ENCODE measurements at regions not wholly inside any gene's neighbourhood (a gene's known extent, or its start where the extent isn't known, plus 50 kb on each side); places are given as distances from the start of the nearest gene placed in this dataset.

- no peak overlapping the region for H3K4me3 ChIP-seq (ENCODE audit: low read length)
- no peaks in the 10 kb centered on the region for H3K4me1 ChIP-seq (ENCODE audit: control insufficient read depth, insufficient read depth, low read length)
- no peaks in the 10 kb centered on the region for H3K9me3 ChIP-seq (ENCODE audit: control insufficient read depth, low read depth, low read length)
- no peak for DNase-seq
- H3K36me3 ChIP-seq (ENCODE audit: control insufficient read depth, insufficient read depth, low read length): no peaks in the 10 kb centered on the region
- H3K27me3 ChIP-seq (ENCODE audit: control insufficient read depth, insufficient read depth, low read length): no peaks in the 10 kb centered on the region
- WGBS (ENCODE audit: insufficient coverage, low lambda C conversion rate): 100% methylated on average over 1 of the region's 5 CpGs
- H3K27ac ChIP-seq (ENCODE audit: low read length): no peak overlapping the region
Observed at GRCh38 chr1:88272216-88272615, 411.9 kb upstream of the PKN2 start.

- whole genome bisulfite sequencing (ENCODE audit: insufficient coverage, low lambda C conversion rate): 14% methylated on average over 1 of the region's 1 CpG
- peak in 1 of 2 donors; percentile 30 for DNase-seq
- Histone ChIP-seq H3K27ac (ENCODE audit: low read length) (no peak overlapping the region), H3K4me3 (ENCODE audit: low read length) (no peak overlapping the region), H3K36me3 (ENCODE audit: control insufficient read depth, insufficient read depth, low read length) (no peaks in the 10 kb centered on the region), H3K4me1 (ENCODE audit: control insufficient read depth, insufficient read depth, low read length) (no peaks in the 10 kb centered on the region), H3K9me3 (ENCODE audit: control insufficient read depth, low read depth, low read length) (no peaks in the 10 kb centered on the region), H3K27me3 (ENCODE audit: control insufficient read depth, insufficient read depth, low read length) (no peaks in the 10 kb centered on the region)
Observed at GRCh38 chr1:88274431-88274830, 409.6 kb upstream of the PKN2 start.

- Histone ChIP-seq H3K27me3 (ENCODE audit: control insufficient read depth, insufficient read depth, low read length) (no peaks in the 10 kb centered on the region), H3K4me3 (ENCODE audit: low read length) (no peak overlapping the region), H3K27ac (ENCODE audit: low read length) (no peak overlapping the region), H3K4me1 (ENCODE audit: control insufficient read depth, insufficient read depth, low read length) (no peaks in the 10 kb centered on the region), H3K36me3 (ENCODE audit: control insufficient read depth, insufficient read depth, low read length) (no peaks in the 10 kb centered on the region), H3K9me3 (ENCODE audit: control insufficient read depth, low read depth, low read length) (no peaks in the 10 kb centered on the region)
- WGBS (ENCODE audit: insufficient coverage, low lambda C conversion rate): no CpG with 5 or more reads among the region's 3 CpGs
- DNase-seq: no peak
Observed at GRCh38 chr1:88275259-88275862, 408.7 kb upstream of the PKN2 start.

- WGBS (ENCODE audit: insufficient coverage, low lambda C conversion rate): 100% methylated on average over 1 of the region's 4 CpGs
- no peaks in the 10 kb centered on the region for H3K36me3 ChIP-seq (ENCODE audit: control insufficient read depth, insufficient read depth, low read length)
- no peak for DNase-seq
Observed at GRCh38 chr1:88276163-88276562, 407.9 kb upstream of the PKN2 start.

GRCh38 chr1:88284066-88284465, 400.0 kb upstream of the PKN2 start:
- Histone ChIP-seq H3K36me3 (ENCODE audit: control insufficient read depth, insufficient read depth, low read length) (no peaks in the 10 kb centered on the region), H3K27me3 (ENCODE audit: control insufficient read depth, insufficient read depth, low read length) (no peaks in the 10 kb centered on the region), H3K27ac (ENCODE audit: low read length) (peak overlapping the region; percentile 4), H3K9me3 (ENCODE audit: control insufficient read depth, low read depth, low read length) (no peaks in the 10 kb centered on the region), H3K4me1 (ENCODE audit: control insufficient read depth, insufficient read depth, low read length) (peaks cover 7% of the 10 kb centered on the region), H3K4me3 (ENCODE audit: low read length) (no peak overlapping the region)
- WGBS (ENCODE audit: insufficient coverage, low lambda C conversion rate): no CpG with 5 or more reads among the region's 2 CpGs
- DNase-seq: no peak

More at GRCh38 chr1:88276163-88276562, 407.9 kb upstream of the PKN2 start:
- H3K27ac ChIP-seq (ENCODE audit: low read length): no peak overlapping the region
- H3K27me3 ChIP-seq (ENCODE audit: control insufficient read depth, insufficient read depth, low read length): no peaks in the 10 kb centered on the region
- no peaks in the 10 kb centered on the region for H3K4me1 ChIP-seq (ENCODE audit: control insufficient read depth, insufficient read depth, low read length)
- no peaks in the 10 kb centered on the region for H3K9me3 ChIP-seq (ENCODE audit: control insufficient read depth, low read depth, low read length)
- H3K4me3 ChIP-seq (ENCODE audit: low read length): no peak overlapping the region

- Histone ChIP-seq H3K9me3 (ENCODE audit: control insufficient read depth, low read depth, low read length) (no peaks in the 10 kb centered on the region), H3K4me3 (ENCODE audit: low read length) (no peak overlapping the region), H3K4me1 (ENCODE audit: control insufficient read depth, insufficient read depth, low read length) (peaks cover 7% of the 10 kb centered on the region), H3K27ac (ENCODE audit: low read length) (peak overlapping the region; percentile 4), H3K27me3 (ENCODE audit: control insufficient read depth, insufficient read depth, low read length) (no peaks in the 10 kb centered on the region), H3K36me3 (ENCODE audit: control insufficient read depth, insufficient read depth, low read length) (no peaks in the 10 kb centered on the region)
- DNase-seq: peak; percentile 23 to 49
- WGBS (ENCODE audit: insufficient coverage, low lambda C conversion rate): 38% methylated on average over 2 of the region's 4 CpGs
Observed at GRCh38 chr1:88284666-88285366, 399.3 kb upstream of the PKN2 start.

GRCh38 chr1:88286716-88287115, 397.4 kb upstream of the PKN2 start:
- DNase-seq: no peak
- H3K27ac ChIP-seq (ENCODE audit: low read length): no peak overlapping the region
- WGBS (ENCODE audit: insufficient coverage, low lambda C conversion rate): no CpG with 5 or more reads among the region's 1 CpG

GRCh38 chr1:88288571-88288970, 395.5 kb upstream of the PKN2 start:
- WGBS (ENCODE audit: insufficient coverage, low lambda C conversion rate): no CpG with 5 or more reads among the region's 2 CpGs
- Histone ChIP-seq H3K4me3 (ENCODE audit: low read length) (no peak overlapping the region), H3K36me3 (ENCODE audit: control insufficient read depth, insufficient read depth, low read length) (no peaks in the 10 kb centered on the region), H3K27ac (ENCODE audit: low read length) (no peak overlapping the region), H3K9me3 (ENCODE audit: control insufficient read depth, low read depth, low read length) (no peaks in the 10 kb centered on the region), H3K27me3 (ENCODE audit: control insufficient read depth, insufficient read depth, low read length) (no peaks in the 10 kb centered on the region), H3K4me1 (ENCODE audit: control insufficient read depth, insufficient read depth, low read length) (peaks cover 7% of the 10 kb centered on the region)
- DNase-seq: no peak

More at GRCh38 chr1:88286716-88287115, 397.4 kb upstream of the PKN2 start:
- Histone ChIP-seq H3K36me3 (ENCODE audit: control insufficient read depth, insufficient read depth, low read length) (no peaks in the 10 kb centered on the region), H3K27me3 (ENCODE audit: control insufficient read depth, insufficient read depth, low read length) (no peaks in the 10 kb centered on the region), H3K4me1 (ENCODE audit: control insufficient read depth, insufficient read depth, low read length) (peaks cover 7% of the 10 kb centered on the region), H3K9me3 (ENCODE audit: control insufficient read depth, low read depth, low read length) (no peaks in the 10 kb centered on the region), H3K4me3 (ENCODE audit: low read length) (no peak overlapping the region)

- Histone ChIP-seq H3K36me3 (ENCODE audit: control insufficient read depth, insufficient read depth, low read length) (no peaks in the 10 kb centered on the region), H3K27ac (ENCODE audit: low read length) (no peak overlapping the region), H3K9me3 (ENCODE audit: control insufficient read depth, low read depth, low read length) (no peaks in the 10 kb centered on the region), H3K4me1 (ENCODE audit: control insufficient read depth, insufficient read depth, low read length) (peaks cover 4% of the 10 kb centered on the region), H3K4me3 (ENCODE audit: low read length) (no peak overlapping the region), H3K27me3 (ENCODE audit: control insufficient read depth, insufficient read depth, low read length) (no peaks in the 10 kb centered on the region)
- no CpG with 5 or more reads among the region's 2 CpGs for whole genome bisulfite sequencing (ENCODE audit: insufficient coverage, low lambda C conversion rate)
- DNase-seq: no peak
Observed at GRCh38 chr1:88289401-88290102, 394.5 kb upstream of the PKN2 start.

- H3K4me3 ChIP-seq (ENCODE audit: low read length): no peak overlapping the region
- no CpG with 5 or more reads among the region's 5 CpGs for WGBS (ENCODE audit: insufficient coverage, low lambda C conversion rate)
- no peak overlapping the region for H3K27ac ChIP-seq (ENCODE audit: low read length)
- no peaks in the 10 kb centered on the region for H3K27me3 ChIP-seq (ENCODE audit: control insufficient read depth, insufficient read depth, low read length)
- DNase-seq: no peak
- no peaks in the 10 kb centered on the region for H3K36me3 ChIP-seq (ENCODE audit: control insufficient read depth, insufficient read depth, low read length)
- H3K4me1 ChIP-seq (ENCODE audit: control insufficient read depth, insufficient read depth, low read length): no peaks in the 10 kb centered on the region
- H3K9me3 ChIP-seq (ENCODE audit: control insufficient read depth, low read depth, low read length): no peaks in the 10 kb centered on the region
Observed at GRCh38 chr1:88291611-88292354, 392.3 kb upstream of the PKN2 start.
